Lower leg skin (tissue), 3 donors: ENCODE measurements at regions not wholly inside any gene's neighbourhood (a gene's known extent, or its start where the extent isn't known, plus 50 kb on each side); places are given as distances from the start of the nearest gene placed in this dataset.

Experiments
- CTCF ChIP-seq, 3 donors: fragments of 450-650 bp; IDR thresholded peaks; one replicate each; pipeline ENCODE4 v1.5.1; 2016; ENCODE audit warnings: antibody characterized with exemption in 3 of 3, mild to moderate bottlenecking in 3 of 3, moderate library complexity in 2 of 3
- POLR2A ChIP-seq, 2 donors: fragments of 450-650 bp; IDR thresholded peaks; one replicate each; pipeline ENCODE4 v1.6.1; 2016 to 2017; ENCODE audit warnings: antibody characterized with exemption in 2 of 2, mild to moderate bottlenecking in 1 of 2, moderate library complexity in 1 of 2

- TF ChIP-seq POLR2A (IDR thresholded peaks at IDR 0.05), result no peak
- no peak for TF ChIP-seq CTCF (IDR thresholded peaks at IDR 0.05)
These were observed 61.2 kb upstream of the MAP1B start for GRCh38 chr5:72046106-72046505.
